ENCODE measurements at regions not wholly inside any gene's neighbourhood (a gene's known extent, or its start where the extent isn't known, plus 50 kb on each side); places are given as distances from the start of the nearest gene placed in this dataset.

DNA sequence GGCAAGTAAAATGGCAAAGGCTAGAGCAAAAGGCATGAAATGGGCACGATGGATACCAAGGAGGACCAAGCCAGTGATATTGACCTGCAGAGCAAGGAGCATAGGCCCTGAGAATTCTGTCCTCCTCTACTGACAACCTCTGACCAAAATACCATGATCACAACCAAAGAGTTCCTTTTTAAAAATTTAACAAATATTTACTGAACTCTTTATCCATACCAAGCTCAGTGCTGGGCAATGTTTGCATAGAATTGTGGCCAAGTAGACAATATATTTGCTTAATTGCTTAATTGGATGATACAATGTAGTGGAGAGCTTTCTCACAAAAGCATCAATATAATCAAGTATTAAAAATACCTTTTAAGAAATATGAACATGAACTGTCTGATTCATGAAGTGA is 265.7 kb downstream of the ICOS start:
- TF ChIP-seq POLR2A (IDR thresholded peaks at IDR 0.05; ENCODE audit: low read length) (no peak), NFE2L2 (conservative IDR thresholded peaks at IDR 0.05; ENCODE audit: low read length) (no peak), EP300 (IDR thresholded peaks at IDR 0.05) (no peak), RFX5 (IDR thresholded peaks at IDR 0.05) (no peak), MYC (IDR thresholded peaks at IDR 0.05; ENCODE audit: borderline replicate concordance, low read length) (no peak), NR3C1 (IDR thresholded peaks at IDR 0.05) (no peak), BHLHE40 (IDR thresholded peaks at IDR 0.05; ENCODE audit: low read depth, low read length) (no peak), RAD21 (conservative IDR thresholded peaks at IDR 0.05 in 1 of 2, IDR thresholded peaks at IDR 0.05 in 1 of 2) (no peak), KDM1A (IDR thresholded peaks at IDR 0.05; ENCODE audit: low read depth) (no peak), JUN (IDR thresholded peaks at IDR 0.05) (no peak), EHMT2 (IDR thresholded peaks at IDR 0.05; ENCODE audit: low read depth) (no peak)
- TF ChIP-seq, protein P1, sequence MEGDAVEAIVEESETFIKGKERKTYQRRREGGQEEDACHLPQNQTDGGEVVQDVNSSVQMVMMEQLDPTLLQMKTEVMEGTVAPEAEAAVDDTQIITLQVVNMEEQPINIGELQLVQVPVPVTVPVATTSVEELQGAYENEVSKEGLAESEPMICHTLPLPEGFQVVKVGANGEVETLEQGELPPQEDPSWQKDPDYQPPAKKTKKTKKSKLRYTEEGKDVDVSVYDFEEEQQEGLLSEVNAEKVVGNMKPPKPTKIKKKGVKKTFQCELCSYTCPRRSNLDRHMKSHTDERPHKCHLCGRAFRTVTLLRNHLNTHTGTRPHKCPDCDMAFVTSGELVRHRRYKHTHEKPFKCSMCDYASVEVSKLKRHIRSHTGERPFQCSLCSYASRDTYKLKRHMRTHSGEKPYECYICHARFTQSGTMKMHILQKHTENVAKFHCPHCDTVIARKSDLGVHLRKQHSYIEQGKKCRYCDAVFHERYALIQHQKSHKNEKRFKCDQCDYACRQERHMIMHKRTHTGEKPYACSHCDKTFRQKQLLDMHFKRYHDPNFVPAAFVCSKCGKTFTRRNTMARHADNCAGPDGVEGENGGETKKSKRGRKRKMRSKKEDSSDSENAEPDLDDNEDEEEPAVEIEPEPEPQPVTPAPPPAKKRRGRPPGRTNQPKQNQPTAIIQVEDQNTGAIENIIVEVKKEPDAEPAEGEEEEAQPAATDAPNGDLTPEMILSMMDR (IDR thresholded peaks at IDR 0.05), result no peak
- TF ChIP-seq, protein P2, sequence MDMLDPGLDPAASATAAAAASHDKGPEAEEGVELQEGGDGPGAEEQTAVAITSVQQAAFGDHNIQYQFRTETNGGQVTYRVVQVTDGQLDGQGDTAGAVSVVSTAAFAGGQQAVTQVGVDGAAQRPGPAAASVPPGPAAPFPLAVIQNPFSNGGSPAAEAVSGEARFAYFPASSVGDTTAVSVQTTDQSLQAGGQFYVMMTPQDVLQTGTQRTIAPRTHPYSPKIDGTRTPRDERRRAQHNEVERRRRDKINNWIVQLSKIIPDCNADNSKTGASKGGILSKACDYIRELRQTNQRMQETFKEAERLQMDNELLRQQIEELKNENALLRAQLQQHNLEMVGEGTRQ (IDR thresholded peaks at IDR 0.05), result no peak
